ENCODE measurements at regions not wholly inside any gene's neighbourhood (a gene's known extent, or its start where the extent isn't known, plus 50 kb on each side); places are given as distances from the start of the nearest gene placed in this dataset.

GRCh38 chr15:26477044-26477443, 295.8 kb downstream of the GABRB3 start:
- no peak for DNase-seq (ENCODE audit: low read depth)
- TF ChIP-seq CTCF (conservative IDR thresholded peaks at IDR 0.05; ENCODE audit: low read length), result no peak

GRCh38 chr15:26475554-26475953, 297.3 kb downstream of the GABRB3 start:
- no peak overlapping the region for H3K4me3 ChIP-seq (ENCODE audit: low read length)
- DNase-seq (ENCODE audit: low read depth), result no peak
- no peak for TF ChIP-seq CTCF (conservative IDR thresholded peaks at IDR 0.05; ENCODE audit: low read length)

More at GRCh38 chr15:26477044-26477443, 295.8 kb downstream of the GABRB3 start:
- H3K4me3 ChIP-seq (ENCODE audit: low read length), result no peak overlapping the region

- no peak overlapping the region for H3K4me3 ChIP-seq (ENCODE audit: low read length)
- no peak for TF ChIP-seq CTCF (conservative IDR thresholded peaks at IDR 0.05; ENCODE audit: low read length)
- DNase-seq (ENCODE audit: low read depth), result no peak
Observed at GRCh38 chr15:26472661-26473060, 300.2 kb downstream of the GABRB3 start.

GRCh38 chr15:26461847-26462608, 310.8 kb downstream of the GABRB3 start:
- H3K4me3 ChIP-seq (ENCODE audit: low read length), result no peak overlapping the region
- no peak for DNase-seq (ENCODE audit: low read depth)
- TF ChIP-seq CTCF (conservative IDR thresholded peaks at IDR 0.05; ENCODE audit: low read length), result no peak

- DNase-seq (ENCODE audit: low read depth), result no peak
- TF ChIP-seq CTCF (conservative IDR thresholded peaks at IDR 0.05; ENCODE audit: low read length), result no peak
- H3K4me3 ChIP-seq (ENCODE audit: low read length), result no peak overlapping the region
Observed at GRCh38 chr15:26460165-26460564, 312.7 kb downstream of the GABRB3 start.

- TF ChIP-seq CTCF (conservative IDR thresholded peaks at IDR 0.05; ENCODE audit: low read length), result no peak
- no peak overlapping the region for H3K4me3 ChIP-seq (ENCODE audit: low read length)
- DNase-seq (ENCODE audit: low read depth), result no peak
Observed at GRCh38 chr15:26455828-26456227, 317.0 kb downstream of the GABRB3 start.

GRCh38 chr15:26453914-26454313, 319.0 kb downstream of the GABRB3 start:
- no peak for DNase-seq (ENCODE audit: low read depth)
- no peak for TF ChIP-seq CTCF (conservative IDR thresholded peaks at IDR 0.05; ENCODE audit: low read length)
- H3K4me3 ChIP-seq (ENCODE audit: low read length), result no peak overlapping the region

Measured in AG10803 (cell line).